ENCODE measurements at regions not wholly inside any gene's neighbourhood (a gene's known extent, or its start where the extent isn't known, plus 50 kb on each side); places are given as distances from the start of the nearest gene placed in this dataset.

- no peak for DNase-seq
- no peaks in the 10 kb centered on the region for H3K36me3 ChIP-seq
- H3K4me3 ChIP-seq (ENCODE audit: low read depth, low read length) = no peak overlapping the region
- H3K9me3 ChIP-seq = no peaks in the 10 kb centered on the region
- TF ChIP-seq CTCF (IDR thresholded peaks at IDR 0.05; ENCODE audit: low read depth, low read length) = no peak
- peaks cover 13% of the 10 kb centered on the region for H3K27me3 ChIP-seq
- no peaks in the 10 kb centered on the region for H3K4me1 ChIP-seq
These were observed 535.8 kb downstream of the GALR1 start for GRCh38 chr18:77785415-77785975.

- no peak for DNase-seq
- Histone ChIP-seq H3K4me3 (ENCODE audit: low read depth, low read length) (no peak overlapping the region), H3K36me3 (no peaks in the 10 kb centered on the region), H3K27me3 (no peaks in the 10 kb centered on the region), H3K4me1 (no peaks in the 10 kb centered on the region), H3K9me3 (no peaks in the 10 kb centered on the region)
- no peak for TF ChIP-seq CTCF (IDR thresholded peaks at IDR 0.05; ENCODE audit: low read depth, low read length)
These were observed 553.4 kb downstream of the GALR1 start for GRCh38 chr18:77803024-77803423.

GRCh38 chr18:77804382-77804781, 554.7 kb downstream of the GALR1 start:
- Histone ChIP-seq H3K36me3 (no peaks in the 10 kb centered on the region), H3K27me3 (no peaks in the 10 kb centered on the region), H3K4me3 (ENCODE audit: low read depth, low read length) (no peak overlapping the region), H3K9me3 (no peaks in the 10 kb centered on the region), H3K4me1 (no peaks in the 10 kb centered on the region)
- no peak for DNase-seq
- no peak for TF ChIP-seq CTCF (IDR thresholded peaks at IDR 0.05; ENCODE audit: low read depth, low read length)

GRCh38 chr18:77807650-77808049, 558.0 kb downstream of the GALR1 start:
- Histone ChIP-seq H3K4me1 (no peaks in the 10 kb centered on the region), H3K27me3 (no peaks in the 10 kb centered on the region), H3K9me3 (no peaks in the 10 kb centered on the region), H3K36me3 (no peaks in the 10 kb centered on the region), H3K4me3 (ENCODE audit: low read depth, low read length) (no peak overlapping the region)
- no peak for DNase-seq
- no peak for TF ChIP-seq CTCF (IDR thresholded peaks at IDR 0.05; ENCODE audit: low read depth, low read length)

- no peaks in the 10 kb centered on the region for H3K36me3 ChIP-seq
- H3K4me3 ChIP-seq (ENCODE audit: low read depth, low read length) = no peak overlapping the region
- no peaks in the 10 kb centered on the region for H3K4me1 ChIP-seq
- H3K9me3 ChIP-seq = no peaks in the 10 kb centered on the region
- DNase-seq = peak; percentile 9
- no peak for TF ChIP-seq CTCF (IDR thresholded peaks at IDR 0.05; ENCODE audit: low read depth, low read length)
- no peaks in the 10 kb centered on the region for H3K27me3 ChIP-seq
These were observed 561.9 kb downstream of the GALR1 start for GRCh38 chr18:77811503-77811902.

- Histone ChIP-seq H3K4me3 (ENCODE audit: low read depth, low read length) (no peak overlapping the region), H3K27me3 (no peaks in the 10 kb centered on the region), H3K4me1 (no peaks in the 10 kb centered on the region), H3K36me3 (no peaks in the 10 kb centered on the region), H3K9me3 (no peaks in the 10 kb centered on the region)
- no peak for TF ChIP-seq CTCF (IDR thresholded peaks at IDR 0.05; ENCODE audit: low read depth, low read length)
- no peak for DNase-seq
These were observed 566.2 kb downstream of the GALR1 start for GRCh38 chr18:77815666-77816338.

All from BE2C (cell line).